Tibial nerve (tissue), 4 donors: ENCODE measurements at regions not wholly inside any gene's neighbourhood (a gene's known extent, or its start where the extent isn't known, plus 50 kb on each side); places are given as distances from the start of the nearest gene placed in this dataset.

Experiments
- EP300 ChIP-seq, 2 donors: sonication (generic); formaldehyde crosslinking; IDR thresholded peaks; one replicate each; pipeline ENCODE4 v1.6.1; 2017; ENCODE audit warnings: antibody characterized with exemption in 2 of 2, mild to moderate bottlenecking in 1 of 2
- TF ChIP-seq, protein P1 (sequence below), 5 experiments: fragments of 200-600 bp in 3 of 5; fragments of 450-650 bp in 2 of 5; sonication (generic) in 3 of 5; IDR thresholded peaks; one replicate each; pipeline ENCODE4 v1.5.1; 2016 to 2019; ENCODE audit warnings: antibody characterized with exemption in 5 of 5, mild to moderate bottlenecking in 3 of 5, moderate library complexity in 2 of 5

DNA sequence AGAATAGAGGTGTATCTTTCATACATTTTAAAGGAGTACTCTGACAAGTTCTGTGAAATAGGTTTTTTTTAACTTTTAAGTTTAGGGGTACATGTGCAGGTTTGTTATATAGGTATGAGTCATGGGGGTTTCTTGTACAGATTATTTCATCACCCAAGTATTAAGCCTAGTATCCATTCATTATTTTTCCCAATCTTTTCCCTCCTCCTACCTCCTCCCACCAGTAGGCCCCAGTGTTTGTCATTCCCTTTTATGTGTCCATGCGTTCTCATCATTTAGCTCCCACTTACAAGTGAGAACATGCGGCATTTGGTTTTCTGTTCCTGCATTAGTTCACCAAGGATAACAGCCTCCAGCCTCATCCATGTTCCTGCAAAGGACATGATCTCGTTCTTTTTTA, 175.5 kb downstream of the CYB561 start:
- TF ChIP-seq, protein P1, sequence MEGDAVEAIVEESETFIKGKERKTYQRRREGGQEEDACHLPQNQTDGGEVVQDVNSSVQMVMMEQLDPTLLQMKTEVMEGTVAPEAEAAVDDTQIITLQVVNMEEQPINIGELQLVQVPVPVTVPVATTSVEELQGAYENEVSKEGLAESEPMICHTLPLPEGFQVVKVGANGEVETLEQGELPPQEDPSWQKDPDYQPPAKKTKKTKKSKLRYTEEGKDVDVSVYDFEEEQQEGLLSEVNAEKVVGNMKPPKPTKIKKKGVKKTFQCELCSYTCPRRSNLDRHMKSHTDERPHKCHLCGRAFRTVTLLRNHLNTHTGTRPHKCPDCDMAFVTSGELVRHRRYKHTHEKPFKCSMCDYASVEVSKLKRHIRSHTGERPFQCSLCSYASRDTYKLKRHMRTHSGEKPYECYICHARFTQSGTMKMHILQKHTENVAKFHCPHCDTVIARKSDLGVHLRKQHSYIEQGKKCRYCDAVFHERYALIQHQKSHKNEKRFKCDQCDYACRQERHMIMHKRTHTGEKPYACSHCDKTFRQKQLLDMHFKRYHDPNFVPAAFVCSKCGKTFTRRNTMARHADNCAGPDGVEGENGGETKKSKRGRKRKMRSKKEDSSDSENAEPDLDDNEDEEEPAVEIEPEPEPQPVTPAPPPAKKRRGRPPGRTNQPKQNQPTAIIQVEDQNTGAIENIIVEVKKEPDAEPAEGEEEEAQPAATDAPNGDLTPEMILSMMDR (IDR thresholded peaks at IDR 0.05) = no peak
- TF ChIP-seq EP300 (IDR thresholded peaks at IDR 0.05) = no peak
